Left forelimb (tissue), 1 donor: ENCODE measurements at regions not wholly inside any gene's neighbourhood (a gene's known extent, or its start where the extent isn't known, plus 50 kb on each side); places are given as distances from the start of the nearest gene placed in this dataset.

Experiments used
- DNase-seq: peaks from one replicate; pipeline ENCODE4 v3.0.0-alpha.2; 2018; ENCODE audit warnings: low spot score

DNA sequence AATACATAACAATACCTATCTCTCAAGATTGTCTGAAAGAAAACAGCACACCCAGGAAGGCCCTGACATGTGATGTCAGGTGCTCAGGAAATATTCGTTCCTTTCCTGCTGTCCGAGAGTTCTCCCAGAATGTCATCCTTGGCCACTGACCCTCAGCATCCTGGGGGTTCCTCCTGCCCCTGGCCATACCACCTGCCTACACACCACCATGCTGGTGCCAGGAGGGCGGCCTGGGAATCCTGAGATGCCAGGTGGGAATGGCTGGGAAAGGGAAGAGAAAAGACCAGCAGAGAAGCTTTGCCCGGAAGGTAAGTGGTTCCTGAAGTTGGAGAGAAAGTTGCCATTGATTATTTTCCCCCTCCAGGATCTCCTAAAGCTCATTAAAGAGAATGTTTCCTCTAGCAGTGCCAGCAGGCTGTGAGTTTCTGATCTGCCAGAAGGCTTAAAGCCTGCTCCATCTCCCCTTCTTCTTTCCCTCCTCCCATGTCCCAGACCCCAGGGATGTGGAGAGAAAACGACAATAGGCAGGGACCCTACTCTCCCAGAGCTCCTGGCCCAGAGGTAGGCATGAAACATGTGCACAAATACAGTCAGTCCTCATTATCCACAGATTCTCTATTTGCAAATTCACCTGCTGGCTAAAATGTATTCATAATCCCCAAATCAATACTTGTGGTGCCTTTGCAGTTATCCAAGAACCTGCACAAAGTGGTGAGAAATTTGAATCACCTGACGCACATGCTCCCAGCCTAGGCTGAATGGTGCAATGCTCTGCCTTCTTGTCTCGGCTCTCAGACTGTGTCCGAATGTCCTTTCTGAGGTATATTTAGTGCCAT is 147.1 kb upstream of the MYCN start:
- DNase-seq: no peak

- no peak for DNase-seq
These were observed 146.4 kb upstream of the MYCN start for GRCh38 chr2:15793978-15794377.

- no peak for DNase-seq
These were observed 145.7 kb upstream of the MYCN start for GRCh38 chr2:15794608-15795134.

- DNase-seq: peak; percentile 90
These were observed 144.9 kb upstream of the MYCN start for GRCh38 chr2:15795426-15795825.

GRCh38 chr2:15796167-15796942 is 144.0 kb upstream of the MYCN start:
- DNase-seq: no peak

DNA sequence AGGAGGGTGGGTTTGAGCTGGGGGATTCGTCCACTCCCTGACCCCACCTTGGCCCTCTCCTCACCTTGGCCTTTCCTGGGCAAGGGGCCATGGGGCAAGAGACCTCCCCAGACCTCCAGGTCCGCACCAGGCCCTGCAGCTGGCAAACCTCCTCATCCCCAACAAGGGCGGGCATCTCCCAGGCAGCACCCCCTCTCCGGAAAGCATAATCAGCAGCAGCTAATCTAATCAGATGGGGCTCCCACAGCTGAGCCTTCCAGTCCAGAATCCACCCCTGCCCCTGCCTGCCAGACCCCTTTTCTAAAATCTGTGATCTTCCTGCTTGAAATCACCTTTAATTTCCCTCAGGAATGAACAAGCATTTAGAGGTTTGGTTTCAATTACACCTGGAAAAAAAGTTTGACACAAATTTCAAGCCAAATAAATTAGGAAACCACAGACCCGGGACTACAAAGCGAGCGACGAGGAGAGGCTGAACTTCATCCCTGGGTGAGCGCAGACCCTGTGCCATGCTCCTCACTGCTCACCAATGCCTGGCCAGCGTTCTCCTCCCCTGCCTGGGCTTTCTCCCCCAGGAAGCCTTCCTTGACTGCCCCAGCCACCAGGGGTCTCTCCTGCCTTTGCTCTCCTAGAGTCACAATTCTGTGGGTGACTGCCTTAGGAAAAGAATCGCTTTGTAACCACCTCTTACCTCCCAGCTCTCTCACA is 143.0 kb upstream of the MYCN start:
- DNase-seq: no peak

DNA sequence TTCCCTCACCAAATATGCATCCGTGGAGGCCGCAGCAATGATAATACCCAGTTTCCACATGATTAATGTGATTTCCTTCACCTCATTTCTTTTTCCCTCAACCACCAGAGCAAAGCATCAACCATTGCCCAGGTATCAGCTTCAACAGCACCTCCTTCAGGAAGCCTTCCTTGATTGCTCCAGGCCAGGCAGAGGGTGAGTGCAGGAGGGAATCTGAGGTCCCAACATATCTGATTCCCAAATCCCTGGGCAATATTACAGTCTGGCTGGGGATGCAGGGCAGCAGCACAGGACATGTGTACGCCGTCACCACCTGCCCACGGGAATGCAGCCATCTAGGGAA is 142.4 kb upstream of the MYCN start:
- DNase-seq: no peak

DNA sequence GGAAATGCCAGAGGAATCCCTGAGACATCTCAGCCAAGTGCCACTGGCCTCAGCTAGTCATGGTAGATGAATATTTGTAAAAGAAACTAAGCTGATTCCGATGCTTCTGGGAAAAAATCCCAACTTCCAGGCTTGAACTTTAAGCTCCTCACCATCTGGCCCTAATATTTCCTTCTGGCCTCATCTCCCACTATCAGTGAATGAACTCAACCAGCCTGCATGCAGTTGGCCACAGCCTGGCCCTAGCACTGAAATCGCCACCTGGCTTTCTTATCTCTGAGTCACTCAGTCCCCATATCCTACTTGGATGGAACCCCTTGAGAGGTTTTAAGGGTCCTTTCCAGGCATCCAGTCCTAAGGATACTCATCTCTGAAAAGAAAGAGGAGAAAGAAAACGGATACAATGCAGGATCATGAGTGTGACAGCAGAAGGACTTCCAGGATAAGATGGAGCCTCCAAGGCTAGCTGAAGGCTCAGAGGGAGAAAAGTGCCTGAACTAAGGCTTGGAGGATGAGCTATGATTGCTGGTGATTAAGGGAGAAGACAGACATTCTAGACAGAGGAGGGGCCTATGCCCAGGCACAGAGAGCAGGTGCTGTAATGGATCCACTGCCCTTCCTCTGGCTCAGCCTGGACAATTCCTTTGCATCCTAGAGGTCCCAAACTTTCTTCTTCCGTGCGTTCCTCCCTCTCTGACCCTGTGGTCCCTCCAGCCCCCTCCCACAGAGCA is 141.5 kb upstream of the MYCN start:
- DNase-seq: no peak

DNA sequence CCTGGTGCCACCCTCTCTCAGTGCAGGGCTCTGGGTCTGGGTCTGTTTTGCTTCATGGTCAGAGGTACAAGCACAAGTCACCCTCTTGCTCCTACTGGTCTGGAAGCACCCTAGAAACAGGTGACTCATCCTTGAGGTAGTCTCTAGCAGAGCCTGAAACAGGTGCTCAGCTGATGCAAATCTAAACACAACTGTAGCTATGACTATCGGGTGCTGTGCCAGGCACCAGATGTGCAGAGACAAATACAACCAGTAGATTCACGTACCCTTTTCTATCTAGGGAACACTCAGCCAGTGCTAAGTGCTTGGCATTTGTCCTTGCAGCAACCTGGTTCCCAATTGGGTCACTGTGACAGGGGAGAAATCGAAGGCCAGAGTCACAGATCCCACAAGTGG is 140.9 kb upstream of the MYCN start:
- DNase-seq: no peak

DNA sequence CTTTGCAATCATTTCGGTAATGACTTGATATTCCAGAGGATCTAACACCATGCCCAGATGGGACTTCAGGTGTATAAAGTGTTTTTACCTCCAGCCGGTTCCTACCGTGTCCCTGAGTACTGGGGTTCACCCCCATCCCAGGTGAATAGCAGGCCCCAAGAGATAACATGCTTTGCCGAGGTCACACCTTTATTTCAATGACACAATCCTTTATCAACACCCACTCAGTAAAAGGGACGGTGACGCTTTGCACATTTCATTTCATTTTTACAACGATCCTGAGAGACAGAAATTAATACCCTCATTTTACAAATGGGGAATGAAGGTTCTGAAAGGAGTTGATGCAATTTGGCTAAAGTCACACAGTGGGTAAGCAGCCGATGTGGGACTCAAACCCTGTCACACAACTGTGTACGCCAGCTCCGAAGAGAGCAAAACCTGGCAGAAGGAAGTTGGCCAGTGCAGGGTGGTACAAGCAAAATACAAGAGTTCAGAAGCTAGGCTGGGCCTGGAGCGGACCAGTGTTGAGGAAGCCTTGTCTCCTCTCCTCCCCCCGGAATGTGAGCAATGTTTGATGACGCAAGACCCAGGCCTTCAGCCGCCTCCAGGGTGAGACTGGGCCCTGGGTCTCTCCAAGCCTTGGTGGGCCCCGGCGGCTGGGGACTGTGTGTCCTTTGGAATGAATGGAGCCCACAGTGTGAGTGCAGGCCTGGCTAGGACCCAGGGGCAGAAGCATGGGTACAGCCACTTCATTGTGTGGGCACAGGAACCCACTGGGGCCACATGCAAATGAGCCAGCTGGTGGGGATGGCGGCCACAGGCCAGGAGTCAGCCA is 139.6 kb upstream of the MYCN start:
- DNase-seq: no peak

GRCh38 chr2:15801439-15801838 is 138.9 kb upstream of the MYCN start:
- DNase-seq: no peak

DNA sequence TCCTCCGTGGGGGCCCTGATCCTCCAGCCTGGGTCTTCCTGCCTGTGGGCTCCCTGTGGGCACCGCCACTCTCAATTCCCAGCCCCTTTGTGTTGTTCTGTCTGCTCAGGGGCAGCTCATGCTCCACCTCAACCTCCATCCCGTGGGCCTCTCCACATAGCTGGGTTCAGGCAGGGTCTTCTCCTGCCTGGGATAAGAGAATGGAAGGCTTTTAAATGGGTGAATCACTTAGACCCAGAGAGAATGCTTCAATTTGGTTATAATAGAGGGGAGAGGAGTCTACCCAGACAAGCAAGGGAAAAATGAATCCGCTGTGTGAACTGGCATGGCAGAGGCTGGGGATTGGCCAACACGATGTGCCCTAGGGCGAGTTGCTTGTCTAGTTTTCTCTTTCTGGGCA is 138.4 kb upstream of the MYCN start:
- no peak for DNase-seq

- DNase-seq: no peak
These were observed 137.4 kb upstream of the MYCN start for GRCh38 chr2:15802657-15803542.

DNA sequence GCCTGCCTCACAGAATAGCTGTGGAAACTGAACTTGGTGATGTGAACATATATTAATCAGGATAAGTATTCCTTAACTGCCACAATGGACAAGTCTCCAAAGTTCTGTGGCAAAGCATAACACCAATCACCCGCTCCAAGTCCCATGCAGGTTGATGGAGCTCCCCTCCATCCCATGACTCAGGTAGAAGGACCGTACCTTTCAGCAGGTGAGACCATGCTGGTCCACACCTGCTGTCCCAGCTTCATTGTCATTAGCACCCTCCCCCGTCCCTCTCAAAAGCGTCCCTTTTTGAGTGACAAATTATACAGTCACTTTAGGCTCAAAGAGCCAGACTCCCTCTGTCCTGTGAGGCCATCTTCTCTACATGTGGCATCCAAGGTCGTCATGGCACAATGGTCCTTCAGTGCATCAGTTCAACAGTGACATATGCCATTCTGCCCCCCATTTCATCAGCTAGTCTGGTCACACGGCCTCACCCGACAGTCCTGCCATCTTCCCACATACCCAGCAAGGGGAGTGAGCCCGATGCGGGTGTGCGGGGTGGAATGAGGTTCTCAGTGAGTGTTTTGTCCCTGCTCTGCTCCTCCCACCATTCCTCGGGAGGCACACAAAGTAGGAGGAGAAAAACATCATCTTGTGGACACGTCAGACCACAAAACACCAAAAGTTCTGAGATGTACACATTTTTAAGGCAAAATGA is 136.7 kb upstream of the MYCN start:
- no peak for DNase-seq

DNA sequence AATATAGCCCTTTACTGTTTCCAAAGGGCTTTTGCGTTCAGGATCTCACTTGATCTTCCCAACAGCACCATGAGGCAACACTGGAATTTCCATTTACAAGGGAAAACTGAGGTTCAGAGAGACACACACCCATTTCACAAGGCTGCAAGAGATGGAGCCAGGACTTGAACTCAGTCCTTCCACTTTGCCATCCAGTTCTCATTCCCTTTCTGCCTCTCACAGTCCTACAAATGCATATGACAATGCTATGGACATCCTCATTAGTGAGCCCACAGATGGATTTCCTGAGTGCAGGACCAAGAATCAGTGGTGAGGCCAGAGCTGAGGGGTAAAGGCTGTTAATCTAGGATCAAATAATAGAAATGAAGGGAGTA is 136.1 kb upstream of the MYCN start:
- no peak for DNase-seq

- DNase-seq: no peak
These were observed 135.7 kb upstream of the MYCN start for GRCh38 chr2:15804691-15805090.

- DNase-seq: no peak
These were observed 135.1 kb upstream of the MYCN start for GRCh38 chr2:15805206-15805605.

GRCh38 chr2:15805772-15806171 is 134.6 kb upstream of the MYCN start:
- no peak for DNase-seq

GRCh38 chr2:15806801-15807417 is 133.4 kb upstream of the MYCN start:
- DNase-seq: no peak
